Kidney epithelial cell (primary cell): ENCODE measurements at regions not wholly inside any gene's neighbourhood (a gene's known extent, or its start where the extent isn't known, plus 50 kb on each side); places are given as distances from the start of the nearest gene placed in this dataset.
A peak's percentile ranks its signal among the peaks of the same experiment; 100 is the strongest.
"Not testable (repeated sequence)": the region's sequence is repeated elsewhere in the genome, so short reads cannot be mapped to it uniquely, and the experiment has no call there.

Experiments used
- DNase-seq: peaks from one replicate; pipeline ENCODE4 v3.0.0-alpha.2; 2010; ENCODE audit warnings: low read depth
- H3K27me3 ChIP-seq: 2 replicates; pipeline ENCODE4 v1.6.0; 2011; ENCODE audit warnings: low read length; ENCODE audit not compliant: control insufficient read depth, insufficient read depth
- H3K36me3 ChIP-seq: 2 replicates; pipeline ENCODE4 v1.5.1; 2011; ENCODE audit warnings: low read length; ENCODE audit not compliant: control insufficient read depth, insufficient read depth
- H3K4me3 ChIP-seq: 2 replicates; pipeline ENCODE4 v1.5.1; 2011; ENCODE audit warnings: low read depth, mild to moderate bottlenecking, control low read depth, low read length
- CTCF ChIP-seq: IDR thresholded peaks from 2 replicates; pipeline ENCODE4 v1.5.1; 2011; ENCODE audit warnings: mild to moderate bottlenecking, moderate library complexity, low read length, control low read depth, inconsistent platforms; ENCODE audit not compliant: insufficient read depth, poor library complexity, severe bottlenecking

GRCh38 chr6:111943726-111944125 is 70.5 kb upstream of the FYN start:
- TF ChIP-seq CTCF: no peak
- Histone ChIP-seq H3K4me3 (no peak overlapping the region), H3K27me3 (no peaks in the 10 kb centered on the region), H3K36me3 (no peaks in the 10 kb centered on the region)
- DNase-seq: no peak

- no peak for TF ChIP-seq CTCF
- H3K4me3 ChIP-seq: no peak overlapping the region
- no peaks in the 10 kb centered on the region for H3K27me3 ChIP-seq
- no peaks in the 10 kb centered on the region for H3K36me3 ChIP-seq
- no peak for DNase-seq
Measured at GRCh38 chr6:111944541-111944940, 71.3 kb upstream of the FYN start.

GRCh38 chr6:111949546-111949945 is 76.3 kb upstream of the FYN start:
- TF ChIP-seq CTCF: no peak
- Histone ChIP-seq H3K36me3 (no peaks in the 10 kb centered on the region), H3K4me3 (no peak overlapping the region), H3K27me3 (no peaks in the 10 kb centered on the region)
- no peak for DNase-seq

- not testable (repeated sequence) for DNase-seq, H3K4me3 ChIP-seq, H3K36me3 ChIP-seq, H3K27me3 ChIP-seq
Measured at GRCh38 chr6:111949984-111950383, 76.7 kb upstream of the FYN start.

- Histone ChIP-seq H3K4me3 (no peak overlapping the region), H3K36me3 (no peaks in the 10 kb centered on the region), H3K27me3 (no peaks in the 10 kb centered on the region)
- TF ChIP-seq CTCF: no peak
- DNase-seq: peak; percentile 71
Measured at GRCh38 chr6:111950661-111951496, 77.6 kb upstream of the FYN start.

- Histone ChIP-seq H3K36me3 (no peaks in the 10 kb centered on the region), H3K4me3 (no peak overlapping the region), H3K27me3 (no peaks in the 10 kb centered on the region)
- TF ChIP-seq CTCF: no peak
- no peak for DNase-seq
Measured at GRCh38 chr6:111951497-111952085, 78.3 kb upstream of the FYN start.
